B cell (primary cell): ENCODE measurements at regions not wholly inside any gene's neighbourhood (a gene's known extent, or its start where the extent isn't known, plus 50 kb on each side); places are given as distances from the start of the nearest gene placed in this dataset.

Source experiments
- EZH2 ChIP-seq: IDR thresholded peaks from 2 replicates; pipeline ENCODE4 v1.6.1; 2012; ENCODE audit warnings: borderline replicate concordance, low read depth, mild to moderate bottlenecking, moderate library complexity, low read length; ENCODE audit not compliant: insufficient read depth, poor library complexity, severe bottlenecking
- TF ChIP-seq, protein P1 (sequence below): fragments of 200-600 bp; IDR thresholded peaks from one replicate; pipeline ENCODE4 v1.8.0; 2022; ENCODE audit warnings: antibody characterized with exemption, mild to moderate bottlenecking

DNA sequence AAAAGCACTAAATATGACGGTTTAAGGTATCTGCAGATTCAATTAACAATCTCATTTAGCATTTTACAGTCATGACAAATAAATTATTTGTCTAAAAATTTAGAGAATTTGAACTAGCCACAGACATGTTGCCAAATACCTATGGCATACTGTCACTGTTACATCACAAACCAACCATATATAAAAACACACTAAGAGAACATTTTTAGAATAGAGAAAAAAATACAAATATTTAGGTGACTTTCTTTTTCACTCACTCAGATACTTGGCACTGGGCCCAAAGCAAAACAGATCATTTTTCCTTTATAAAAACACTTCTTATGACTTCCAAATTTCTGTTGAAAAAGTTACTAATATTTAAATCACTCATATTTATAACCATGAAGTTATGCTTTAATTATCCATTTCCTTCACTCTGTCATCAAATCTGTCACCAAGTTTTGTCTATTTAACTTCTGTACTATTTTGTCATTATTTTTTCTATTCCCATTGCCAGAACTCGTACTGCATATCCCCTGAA is 644.7 kb downstream of the OTOL1 start:
- TF ChIP-seq, protein P1, sequence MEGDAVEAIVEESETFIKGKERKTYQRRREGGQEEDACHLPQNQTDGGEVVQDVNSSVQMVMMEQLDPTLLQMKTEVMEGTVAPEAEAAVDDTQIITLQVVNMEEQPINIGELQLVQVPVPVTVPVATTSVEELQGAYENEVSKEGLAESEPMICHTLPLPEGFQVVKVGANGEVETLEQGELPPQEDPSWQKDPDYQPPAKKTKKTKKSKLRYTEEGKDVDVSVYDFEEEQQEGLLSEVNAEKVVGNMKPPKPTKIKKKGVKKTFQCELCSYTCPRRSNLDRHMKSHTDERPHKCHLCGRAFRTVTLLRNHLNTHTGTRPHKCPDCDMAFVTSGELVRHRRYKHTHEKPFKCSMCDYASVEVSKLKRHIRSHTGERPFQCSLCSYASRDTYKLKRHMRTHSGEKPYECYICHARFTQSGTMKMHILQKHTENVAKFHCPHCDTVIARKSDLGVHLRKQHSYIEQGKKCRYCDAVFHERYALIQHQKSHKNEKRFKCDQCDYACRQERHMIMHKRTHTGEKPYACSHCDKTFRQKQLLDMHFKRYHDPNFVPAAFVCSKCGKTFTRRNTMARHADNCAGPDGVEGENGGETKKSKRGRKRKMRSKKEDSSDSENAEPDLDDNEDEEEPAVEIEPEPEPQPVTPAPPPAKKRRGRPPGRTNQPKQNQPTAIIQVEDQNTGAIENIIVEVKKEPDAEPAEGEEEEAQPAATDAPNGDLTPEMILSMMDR = no peak
- TF ChIP-seq EZH2 = no peak
